C4-2B (cell line): ENCODE measurements at regions not wholly inside any gene's neighbourhood (a gene's known extent, or its start where the extent isn't known, plus 50 kb on each side); places are given as distances from the start of the nearest gene placed in this dataset.

Experiments
- ZFX ChIP-seq: fragments of 450-650 bp; IDR thresholded peaks from 2 replicates; pipeline ENCODE4 v1.6.1; 2017
- TF ChIP-seq, protein P1 (sequence below): fragments of 450-650 bp; conservative IDR thresholded peaks from 2 replicates; pipeline ENCODE4 v1.5.1; 2017; ENCODE audit warnings: mild to moderate bottlenecking

DNA sequence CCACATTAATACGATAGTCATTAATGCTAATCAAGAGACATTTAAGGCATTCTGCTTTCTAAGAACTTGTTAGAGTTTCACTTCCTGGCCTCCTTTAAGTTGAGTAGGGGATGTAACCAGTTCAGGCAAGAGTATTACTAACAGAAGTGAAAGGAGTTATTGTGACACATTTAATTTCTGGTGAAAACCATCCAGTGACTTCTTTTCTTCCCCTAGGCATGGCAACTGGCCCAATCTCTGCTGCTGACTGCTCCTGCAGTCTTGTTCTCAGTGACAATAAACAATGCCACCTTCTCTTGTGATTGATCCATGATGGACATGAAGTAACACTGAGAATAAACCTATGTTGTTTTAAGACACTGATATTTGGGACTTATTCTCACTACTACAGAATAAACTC lies 130.9 kb upstream of the DEFB112 start:
- TF ChIP-seq, protein P1, sequence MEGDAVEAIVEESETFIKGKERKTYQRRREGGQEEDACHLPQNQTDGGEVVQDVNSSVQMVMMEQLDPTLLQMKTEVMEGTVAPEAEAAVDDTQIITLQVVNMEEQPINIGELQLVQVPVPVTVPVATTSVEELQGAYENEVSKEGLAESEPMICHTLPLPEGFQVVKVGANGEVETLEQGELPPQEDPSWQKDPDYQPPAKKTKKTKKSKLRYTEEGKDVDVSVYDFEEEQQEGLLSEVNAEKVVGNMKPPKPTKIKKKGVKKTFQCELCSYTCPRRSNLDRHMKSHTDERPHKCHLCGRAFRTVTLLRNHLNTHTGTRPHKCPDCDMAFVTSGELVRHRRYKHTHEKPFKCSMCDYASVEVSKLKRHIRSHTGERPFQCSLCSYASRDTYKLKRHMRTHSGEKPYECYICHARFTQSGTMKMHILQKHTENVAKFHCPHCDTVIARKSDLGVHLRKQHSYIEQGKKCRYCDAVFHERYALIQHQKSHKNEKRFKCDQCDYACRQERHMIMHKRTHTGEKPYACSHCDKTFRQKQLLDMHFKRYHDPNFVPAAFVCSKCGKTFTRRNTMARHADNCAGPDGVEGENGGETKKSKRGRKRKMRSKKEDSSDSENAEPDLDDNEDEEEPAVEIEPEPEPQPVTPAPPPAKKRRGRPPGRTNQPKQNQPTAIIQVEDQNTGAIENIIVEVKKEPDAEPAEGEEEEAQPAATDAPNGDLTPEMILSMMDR = no peak
- TF ChIP-seq ZFX = no peak
